Neutrophil (primary cell): ENCODE measurements at regions not wholly inside any gene's neighbourhood (a gene's known extent, or its start where the extent isn't known, plus 50 kb on each side); places are given as distances from the start of the nearest gene placed in this dataset.

Source experiments
- H3K27ac ChIP-seq: fragments of 200-600 bp; sonication (generic); 2 replicates; pipeline ENCODE4 v1.5.1; 2016; ENCODE audit warnings: mild to moderate bottlenecking, moderate library complexity
- H3K27me3 ChIP-seq: fragments of 200-600 bp; sonication (generic); 2 replicates; pipeline ENCODE4 v1.6.0; 2016; ENCODE audit warnings: mild to moderate bottlenecking
- H3K36me3 ChIP-seq: fragments of 200-600 bp; sonication (generic); 2 replicates; pipeline ENCODE4 v1.5.1; 2017
- H3K4me1 ChIP-seq, 2 experiments: fragments of 200-600 bp in 1 of 2; sonication (generic) in 1 of 2; 1 replicate in 1 of 2; 2 replicates in 1 of 2; pipeline versions ENCODE4 v1.5.1 to v1.6.1; 2013 to 2016; ENCODE audit warnings: low read depth in 1 of 2, low read length in 1 of 2, mild to moderate bottlenecking in 1 of 2, moderate library complexity in 1 of 2; ENCODE audit not compliant: control insufficient read depth in 1 of 2, insufficient read depth in 1 of 2
- H3K4me3 ChIP-seq, 2 experiments: fragments of 200-600 bp in 1 of 2; sonication (generic) in 1 of 2; 1 replicate in 1 of 2; 2 replicates in 1 of 2; pipeline ENCODE4 v1.5.1; 2013 to 2016; ENCODE audit warnings: low read depth in 1 of 2, low read length in 1 of 2, mild to moderate bottlenecking in 1 of 2, moderate library complexity in 1 of 2
- H3K9me3 ChIP-seq: fragments of 200-600 bp; sonication (generic); 2 replicates; pipeline ENCODE4 v1.5.1; 2016
- CTCF ChIP-seq: fragments of 200-600 bp; sonication (generic); IDR thresholded peaks from 2 replicates; pipeline ENCODE4 v1.5.1; 2016; ENCODE audit warnings: antibody characterized with exemption

GRCh38 chr5:3222924-3223323 lies 372.7 kb upstream of the IRX1 start:
- no peak for TF ChIP-seq CTCF
- H3K4me1 ChIP-seq: no peaks in the 10 kb centered on the region
- no peak overlapping the region for H3K27ac ChIP-seq
- H3K4me3 ChIP-seq: no peak overlapping the region
- no peaks in the 10 kb centered on the region for H3K9me3 ChIP-seq
- no peaks in the 10 kb centered on the region for H3K27me3 ChIP-seq
- no peaks in the 10 kb centered on the region for H3K36me3 ChIP-seq

- no peak overlapping the region for H3K27ac ChIP-seq
- no peak overlapping the region for H3K4me3 ChIP-seq
- H3K36me3 ChIP-seq: no peaks in the 10 kb centered on the region
- no peaks in the 10 kb centered on the region for H3K27me3 ChIP-seq
- H3K4me1 ChIP-seq: no peaks in the 10 kb centered on the region
- no peak for TF ChIP-seq CTCF
- no peaks in the 10 kb centered on the region for H3K9me3 ChIP-seq
These were observed 374.2 kb upstream of the IRX1 start for GRCh38 chr5:3221432-3221831.

GRCh38 chr5:3220638-3221288 lies 374.9 kb upstream of the IRX1 start:
- Histone ChIP-seq H3K27me3 (no peaks in the 10 kb centered on the region), H3K27ac (no peak overlapping the region), H3K36me3 (no peaks in the 10 kb centered on the region), H3K4me3 (no peak overlapping the region), H3K4me1 (no peaks in the 10 kb centered on the region), H3K9me3 (no peaks in the 10 kb centered on the region)
- no peak for TF ChIP-seq CTCF

GRCh38 chr5:3220201-3220600 lies 375.4 kb upstream of the IRX1 start:
- H3K9me3 ChIP-seq: no peaks in the 10 kb centered on the region
- H3K4me1 ChIP-seq: no peaks in the 10 kb centered on the region
- no peaks in the 10 kb centered on the region for H3K36me3 ChIP-seq
- H3K27ac ChIP-seq: no peak overlapping the region
- TF ChIP-seq CTCF: no peak
- H3K4me3 ChIP-seq: no peak overlapping the region
- H3K27me3 ChIP-seq: no peaks in the 10 kb centered on the region

- H3K27ac ChIP-seq: no peak overlapping the region
- TF ChIP-seq CTCF: no peak
- H3K4me3 ChIP-seq: no peak overlapping the region
- no peaks in the 10 kb centered on the region for H3K9me3 ChIP-seq
- H3K36me3 ChIP-seq: no peaks in the 10 kb centered on the region
- H3K27me3 ChIP-seq: no peaks in the 10 kb centered on the region
- H3K4me1 ChIP-seq: no peaks in the 10 kb centered on the region
These were observed 376.5 kb upstream of the IRX1 start for GRCh38 chr5:3218916-3219650.
